HepG2 (cell line): ENCODE measurements at regions not wholly inside any gene's neighbourhood (a gene's known extent, or its start where the extent isn't known, plus 50 kb on each side); places are given as distances from the start of the nearest gene placed in this dataset.

Experiments
- ATAC-seq: fragments of 200-7000 bp; cut with Tn5 transposase; 3 replicates; pipeline ENCODE4 v1.9.1; 2020; ENCODE audit warnings: mild to moderate bottlenecking, moderate library complexity
- BruUV-seq: library from RNA; stranded (reverse); fragments of 400-500 nt; replicated peaks from 2 replicates; lab custom pipeline; 2021; lab: Mats Ljungman, UMichigan
- CTCF ChIA-PET: fragments of 300-600 bp; formaldehyde crosslinking; extraction: SDS; loops from one replicate; lab custom pipeline; 2021; ENCODE audit warnings: low total read pairs, inconsistent platforms, low intra/inter-chr PET ratio; lab: Yijun Ruan, JAX
- POLR2A ChIA-PET: fragments of 350-600 bp; sonication (Branson Sonifier 250); formaldehyde crosslinking; loops from one replicate; lab custom pipeline; 2020; ENCODE audit warnings: antibody characterized with exemption, inconsistent platforms; lab: Yijun Ruan, JAX
- DNase-seq: peaks from one replicate; pipeline ENCODE4 v3.0.0-alpha.2; 2015; ENCODE audit warnings: low spot score
- FAIRE-seq: peaks from 3 replicates; lab custom pipeline; 2011; peaks lifted over from hg19 to GRCh38; lab: Jason Lieb, UNC
- H2AFZ ChIP-seq: one replicate; pipeline ENCODE4 v1.6.1; 2011; ENCODE audit warnings: low read length, inconsistent platforms
- H3K27ac ChIP-seq: fragments of 300-600 bp; 3 replicates; pipeline ENCODE4 v1.8.0; 2011; ENCODE audit warnings: mixed run types, mild to moderate bottlenecking, mixed read lengths, low read length, inconsistent platforms; ENCODE audit not compliant: insufficient read depth; ENCODE audit errors: extremely low read length
- H3K27me3 ChIP-seq, 2 experiments: fragments of 200-600 bp in 1 of 2; 2 replicates in 1 of 2; 3 replicates in 1 of 2; pipeline versions ENCODE4 v1.6.0 to v1.8.0; 2011; ENCODE audit warnings: low read length in 2 of 2, mild to moderate bottlenecking in 2 of 2, moderate library complexity in 2 of 2, inconsistent platforms in 1 of 2; ENCODE audit not compliant: insufficient read depth in 2 of 2, control insufficient read depth in 1 of 2
- H3K36me3 ChIP-seq, 2 experiments: fragments of 200-600 bp in 1 of 2; replicated peaks in 1 of 2; 2 replicates in 1 of 2; 3 replicates in 1 of 2; pipeline versions ENCODE4 v1.5.1 to v1.8.0; 2011; ENCODE audit warnings: low read length in 2 of 2, inconsistent platforms in 1 of 2; ENCODE audit not compliant: insufficient read depth in 2 of 2, control insufficient read depth in 1 of 2
- H3K4me1 ChIP-seq: 2 replicates; pipeline ENCODE4 v1.5.1; 2012; ENCODE audit warnings: low read length, inconsistent platforms; ENCODE audit not compliant: insufficient read depth
- H3K4me2 ChIP-seq: 2 replicates; pipeline ENCODE4 v1.6.0; 2011; ENCODE audit warnings: low read depth, low read length, inconsistent platforms
- H3K4me3 ChIP-seq, 3 experiments: fragments of 200-600 bp in 1 of 3; sonication (generic), shearing (Covaris generic) in 1 of 3; replicated peaks in 1 of 3; 2 replicates each; pipeline ENCODE4 v1.5.1; 2011 to 2016; ENCODE audit warnings: low read length in 3 of 3, inconsistent platforms in 2 of 3, low read depth in 2 of 3, mild to moderate bottlenecking in 2 of 3, control low read depth in 1 of 3, mixed read lengths in 1 of 3; ENCODE audit not compliant: insufficient read depth in 1 of 3
- H3K79me2 ChIP-seq: one replicate; pipeline ENCODE4 v1.6.1; 2011; ENCODE audit warnings: low read length, inconsistent platforms; ENCODE audit not compliant: insufficient read depth
- H3K9ac ChIP-seq: 2 replicates; pipeline ENCODE4 v1.6.0; 2011; ENCODE audit warnings: mild to moderate bottlenecking, low read depth, low read length, inconsistent platforms; ENCODE audit not compliant: insufficient read depth
- H3K9me3 ChIP-seq: 2 replicates; pipeline ENCODE4 v1.5.1; 2012; ENCODE audit warnings: mild to moderate bottlenecking, low read length
- H4K20me1 ChIP-seq: 2 replicates; pipeline ENCODE4 v1.6.0; 2011; ENCODE audit warnings: inconsistent platforms, mild to moderate bottlenecking, low read length, moderate library complexity; ENCODE audit not compliant: insufficient read depth
- ATM ChIP-seq: fragments of 450-650 bp; IDR thresholded peaks from 2 replicates; pipeline ENCODE4 v1.7.1; 2017; ENCODE audit warnings: mild to moderate bottlenecking, borderline replicate concordance
- BRD4 ChIP-seq: sonication (generic); formaldehyde crosslinking; IDR thresholded peaks from 2 replicates; pipeline ENCODE4 v1.4.0; 2020; ENCODE audit warnings: missing genetic modification reagents
- MAFF ChIP-seq: IDR thresholded peaks from 2 replicates; pipeline ENCODE4 v1.6.1; 2011; ENCODE audit warnings: low read depth, low read length, improper control_type of control experiment
- MAFK ChIP-seq, 2 experiments: IDR thresholded peaks in 1 of 2; conservative IDR thresholded peaks in 1 of 2; 2 replicates each; pipeline ENCODE4 v1.6.1; 2011; ENCODE audit warnings: improper control_type of control experiment in 2 of 2, low read length in 2 of 2
- PITX1 ChIP-seq: sonication (generic); formaldehyde crosslinking; IDR thresholded peaks from 2 replicates; pipeline ENCODE4 v1.5.1; 2020; ENCODE audit warnings: mild to moderate bottlenecking, missing genetic modification reagents
- SNAI1 ChIP-seq: sonication (generic); formaldehyde crosslinking; IDR thresholded peaks from 2 replicates; pipeline ENCODE4 v1.5.0; 2020; ENCODE audit warnings: mild to moderate bottlenecking, missing genetic modification reagents, borderline replicate concordance
- TOPORS ChIP-seq: sonication (generic); formaldehyde crosslinking; IDR thresholded peaks from 2 replicates; pipeline ENCODE4 v1.8.0; 2023; ENCODE audit warnings: mild to moderate bottlenecking, missing genetic modification reagents
- ZNF414 ChIP-seq: sonication (generic); formaldehyde crosslinking; IDR thresholded peaks from 2 replicates; pipeline ENCODE4 v1.5.0; 2020; ENCODE audit warnings: missing genetic modification reagents
- in situ Hi-C: cut with HindIII; loops from 2 replicates; pipeline ENCODE4 v1.10.0; 2017; ENCODE audit warnings: low pct_unique_long_range_greater_than_20kb; ENCODE audit not compliant: extremely low pct_ligation_motif_present
- intact Hi-C: fragments of 100-400 bp; cut with micrococcal nuclease; formaldehyde crosslinking; loops from one replicate; pipeline ENCODE4 v1.10.0; 2022; ENCODE audit not compliant: unreplicated experiment

GRCh38 chr3:3237979-3238378 is 58.5 kb upstream of the CRBN start (continued):
- TF ChIP-seq ZNF414 (CRISPR knock-in tag) (no peak), ATM (no peak), SNAI1 (CRISPR knock-in tag) (no peak), BRD4 (CRISPR knock-in tag) (no peak)

DNA sequence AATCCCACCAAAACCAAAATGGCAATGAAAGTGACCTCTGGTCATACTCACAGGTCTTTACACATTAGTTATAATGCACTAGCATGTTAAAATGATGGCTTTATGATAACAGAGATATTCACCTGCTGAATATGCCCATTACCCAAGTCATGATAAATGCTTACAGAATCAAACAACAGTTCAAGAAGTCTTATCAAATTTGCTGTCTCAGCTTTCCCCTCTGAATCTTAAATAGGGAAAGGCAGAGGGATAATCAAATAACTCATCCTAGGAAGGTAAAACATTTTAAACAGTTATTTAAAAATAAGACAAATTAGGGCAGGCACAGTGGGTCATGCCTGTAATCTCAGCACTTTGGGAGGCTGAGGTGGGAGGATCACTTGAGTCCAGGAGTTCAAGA is 52.8 kb upstream of the CRBN start:
- no peak for DNase-seq
- intact Hi-C loops: no loop called here
- H4K20me1 ChIP-seq: no peaks in the 10 kb centered on the region
- H3K36me3 ChIP-seq: no peaks in the 10 kb centered on the region
- TF ChIP-seq MAFF: peak; percentile 57; the same call in 1 of the 2 replicates
- TF ChIP-seq TOPORS (CRISPR knock-in tag): no peak
- no peak for TF ChIP-seq PITX1
- peak; percentile 27 to 67; a peak in 2 of 4 replicates for TF ChIP-seq MAFK (conservative IDR thresholded peaks at IDR 0.05 in 1 of 2, IDR thresholded peaks at IDR 0.05 in 1 of 2; ENCODE audit: low read length in 2 of 2)
- in situ Hi-C loops: no loop called here
- no peak overlapping the region for H3K4me3 ChIP-seq
- no peaks in the 10 kb centered on the region for H3K9me3 ChIP-seq
- no peak overlapping the region for H3K9ac ChIP-seq
- no TSS peak for BruUV-seq
- H3K27me3 ChIP-seq: no peaks in the 10 kb centered on the region
- no peaks in the 10 kb centered on the region for H3K4me1 ChIP-seq
- no peak overlapping the region for H2AFZ ChIP-seq
- no peak overlapping the region for H3K4me2 ChIP-seq
- no peak for FAIRE-seq
- H3K27ac ChIP-seq: no peak overlapping the region
- CTCF ChIA-PET: no interaction called here
- H3K79me2 ChIP-seq: no peaks in the 10 kb centered on the region
- ATAC-seq: no peak
- POLR2A ChIA-PET: no interaction called here
